ENCODE measurements at regions not wholly inside any gene's neighbourhood (a gene's known extent, or its start where the extent isn't known, plus 50 kb on each side); places are given as distances from the start of the nearest gene placed in this dataset.

- H2BK12ac ChIP-seq (ENCODE audit: low read depth, low read length) = no peak overlapping the region
- H2BK15ac ChIP-seq (ENCODE audit: low read length) = no peak overlapping the region
- no peak for TF ChIP-seq KDM5A (IDR thresholded peaks at IDR 0.05; ENCODE audit: low read length)
- TF ChIP-seq TEAD4 (IDR thresholded peaks at IDR 0.05; ENCODE audit: low read depth, low read length) = no peak
- no peak for TF ChIP-seq TBP (IDR thresholded peaks at IDR 0.05; ENCODE audit: low read depth, low read length)
- WGBS, 2 experiments (ENCODE audit: extremely low coverage in 1 of 2, insufficient coverage in 1 of 2, insufficient read length in 1 of 2, insufficient replicate concordance in 2 of 2, low coverage in 1 of 2, low lambda C conversion rate in 2 of 2, missing lambda C conversion rate in 1 of 2) = 61% methylated on average over 3 of the region's 3 CpGs; no CpG with 5 or more reads in 1 of the 2 experiments
- H2BK5ac ChIP-seq (ENCODE audit: low read depth, low read length) = no peak overlapping the region
- no peak overlapping the region for H3K18ac ChIP-seq (ENCODE audit: extremely low read depth, low read length)
- no peak overlapping the region for H2BK120ac ChIP-seq (replicated peaks; ENCODE audit: low read depth, low read length)
- H3K9me3 ChIP-seq (ENCODE audit: insufficient read depth in 2 of 2, low read depth in 1 of 2, low read length in 1 of 2) = peaks cover 62 to 68% of the 10 kb centered on the region in 2 experiments
- H3K23me2 ChIP-seq (ENCODE audit: low read depth, low read length) = no peaks in the 10 kb centered on the region; the same call in 1 of the 2 replicates
- no peak overlapping the region for H3K4me2 ChIP-seq (ENCODE audit: insufficient read depth in 1 of 2, low read depth in 2 of 2, low read length in 2 of 2)
- no peaks in the 10 kb centered on the region for H3K79me1 ChIP-seq (ENCODE audit: low read depth, low read length)
- H4K20me1 ChIP-seq (replicated peaks in 1 of 2; ENCODE audit: control insufficient read depth in 1 of 2, insufficient read depth in 2 of 2, low read length in 2 of 2) = no peaks in the 10 kb centered on the region
- no peaks in the 10 kb centered on the region for H3K79me2 ChIP-seq (ENCODE audit: control insufficient read depth in 1 of 2, insufficient read depth in 2 of 2, low read length in 2 of 2)
- H3K4ac ChIP-seq (replicated peaks; ENCODE audit: insufficient read length, low read depth, low read length) = no peak overlapping the region
- ChIA-PET CTCF (ENCODE audit: partially characterized antibody) (no interaction called here), POLR2A (ENCODE audit: partially characterized antibody) (no interaction called here)
- no peak overlapping the region for H3K56ac ChIP-seq (replicated peaks; ENCODE audit: insufficient read length, low read depth, low read length)
- no peak overlapping the region for H3K9ac ChIP-seq (replicated peaks in 1 of 4; ENCODE audit: extremely low read depth in 1 of 4, low read depth in 3 of 4, low read length in 3 of 4)
- no peak overlapping the region for H4K91ac ChIP-seq (replicated peaks; ENCODE audit: insufficient read length, low read length)
- no peak for FAIRE-seq
- H4K8ac ChIP-seq (ENCODE audit: extremely low read depth, insufficient read depth, low read length) = no peak overlapping the region
- H3K4me1 ChIP-seq (replicated peaks in 1 of 4; ENCODE audit: control insufficient read depth in 3 of 4, insufficient read depth in 4 of 4, low read length in 3 of 4) = no peaks in the 10 kb centered on the region
- H3K36me3 ChIP-seq (ENCODE audit: control insufficient read depth in 2 of 4, insufficient read depth in 4 of 4, low read length in 3 of 4) = no peaks in the 10 kb centered on the region
- no peak overlapping the region for H2AK5ac ChIP-seq (ENCODE audit: low read depth, low read length)
- no peak overlapping the region for H4K5ac ChIP-seq (ENCODE audit: insufficient read length, low read depth, low read length)
- H2AFZ ChIP-seq (ENCODE audit: low read length) = no peak overlapping the region
- H3K14ac ChIP-seq (ENCODE audit: insufficient read length) = no peak overlapping the region
- 0 out of 7 replicates have a peak, but pooled peaks cover 0 to 2% (median 0%) of the 10 kb centered on the region in 4 experiments for H3K27me3 ChIP-seq (replicated peaks in 1 of 4; ENCODE audit: control insufficient read depth in 3 of 4, extremely low read depth in 1 of 4, insufficient read depth in 3 of 4, low read length in 3 of 4)
- H2BK20ac ChIP-seq (ENCODE audit: low read length) = no peak overlapping the region
- no peak overlapping the region for H3K23ac ChIP-seq (ENCODE audit: insufficient read length)
- DNase-seq (ENCODE audit: low read depth in 1 of 2, low spot score in 2 of 2) = no peak
- H3K27ac ChIP-seq (ENCODE audit: low read depth, low read length) = no peak overlapping the region
- H3K4me3 ChIP-seq (ENCODE audit: extremely low read depth in 1 of 4, insufficient read depth in 2 of 4, low read depth in 3 of 4, low read length in 4 of 4) = no peak overlapping the region
Observed at GRCh38 chr19:34590228-34590627, 86.7 kb downstream of the SCGB2B2 start.
